B cell (primary cell): ENCODE measurements at regions not wholly inside any gene's neighbourhood (a gene's known extent, or its start where the extent isn't known, plus 50 kb on each side); places are given as distances from the start of the nearest gene placed in this dataset.

Source experiments
- CTCF ChIP-seq: fragments of 200-600 bp; IDR thresholded peaks from one replicate; pipeline ENCODE4 v1.8.0; 2022; ENCODE audit warnings: antibody characterized with exemption, mild to moderate bottlenecking
- EZH2 ChIP-seq: IDR thresholded peaks from 2 replicates; pipeline ENCODE4 v1.6.1; 2012; ENCODE audit warnings: borderline replicate concordance, low read depth, mild to moderate bottlenecking, moderate library complexity, low read length; ENCODE audit not compliant: insufficient read depth, poor library complexity, severe bottlenecking

DNA sequence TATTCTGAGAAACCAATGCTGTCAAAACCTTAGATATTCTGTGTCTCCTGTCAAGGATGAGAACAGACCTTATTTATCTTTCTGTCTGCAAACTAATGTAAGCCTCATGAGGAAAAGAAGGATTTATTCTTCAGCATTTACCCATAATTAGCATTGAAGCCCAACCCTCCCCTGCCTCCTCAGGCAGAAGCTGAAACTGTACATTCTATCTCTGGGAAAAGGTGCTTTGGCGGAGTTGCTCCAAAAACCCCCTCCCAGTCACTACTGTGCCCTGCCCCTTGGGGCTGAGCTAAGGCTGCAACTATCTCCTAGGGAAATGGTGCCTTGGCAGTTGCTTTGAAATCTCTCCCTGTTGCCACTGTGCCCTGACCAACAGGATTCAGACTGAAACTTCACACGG, 106.2 kb upstream of the TLR4 start:
- TF ChIP-seq CTCF (no peak), EZH2 (no peak)
